NCI-H146 treated with DMSO at 0.1 percent for 48 hours (cell line): ENCODE measurements at regions not wholly inside any gene's neighbourhood (a gene's known extent, or its start where the extent isn't known, plus 50 kb on each side); places are given as distances from the start of the nearest gene placed in this dataset.
"Not testable (repeated sequence)": the region's sequence is repeated elsewhere in the genome, so short reads cannot be mapped to it uniquely, and the experiment has no call there.

Source experiments
- DNase-seq: peaks from one replicate; lab custom pipeline; 2025; ENCODE audit not compliant: unreplicated experiment; lab: John Stamatoyannopoulos, UW

DNA sequence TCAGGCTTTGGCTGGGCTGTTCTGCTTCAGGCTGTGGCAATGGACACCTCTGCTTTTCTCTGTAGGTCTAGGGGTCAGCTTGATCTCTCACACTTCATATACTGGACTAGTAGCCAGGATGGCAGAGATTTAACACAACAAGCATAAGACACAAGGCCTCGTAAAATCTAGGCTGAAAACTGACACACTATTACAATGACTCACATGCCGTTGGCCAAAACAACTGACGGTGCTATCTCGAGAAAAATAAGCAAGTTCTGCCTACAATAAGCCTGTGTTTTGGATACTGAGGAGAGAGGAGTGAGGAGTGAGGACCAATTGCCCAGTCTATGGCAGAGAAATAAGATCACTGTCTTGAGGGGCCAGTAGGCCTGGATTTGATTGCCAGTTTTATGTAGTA lies 840.7 kb upstream of the ADAMTS5 start:
- no peak for DNase-seq

DNA sequence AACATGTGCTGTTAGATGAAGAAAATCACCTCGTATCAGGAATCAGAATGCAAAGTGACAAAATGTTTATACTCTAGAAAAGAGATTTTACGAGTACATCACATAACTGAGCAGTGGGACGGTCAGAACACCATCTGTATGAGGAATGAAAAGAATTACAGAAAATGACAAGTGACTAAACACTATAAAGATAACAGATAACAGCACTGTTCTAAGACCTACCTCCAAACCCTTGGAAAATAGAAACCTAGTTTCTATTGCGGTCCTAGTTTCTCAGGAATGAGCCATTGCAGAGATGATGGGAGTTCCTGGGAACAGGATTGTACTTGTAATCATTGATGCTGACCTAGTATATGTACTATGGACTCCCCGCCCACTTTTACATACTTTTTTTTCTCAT lies 839.4 kb upstream of the ADAMTS5 start:
- DNase-seq, result no peak

DNA sequence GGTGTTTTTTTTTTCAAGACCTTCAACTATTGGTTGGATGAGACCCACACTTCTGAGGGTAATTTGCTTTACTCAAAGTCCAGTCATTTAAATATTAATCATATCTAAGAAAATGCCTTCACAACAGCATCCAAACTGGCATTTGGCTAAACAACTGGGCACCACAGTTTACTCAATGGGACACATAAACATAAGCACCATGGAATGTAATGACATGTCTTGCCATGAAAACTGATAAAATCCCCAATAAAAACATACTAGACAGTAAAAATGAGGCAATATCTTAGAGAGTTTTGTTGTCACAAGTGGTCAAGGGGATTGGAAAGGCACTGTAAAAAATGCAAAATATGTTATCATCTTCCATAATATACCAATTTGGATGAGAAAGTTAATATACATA lies 838.8 kb upstream of the ADAMTS5 start:
- DNase-seq, result no peak

DNA sequence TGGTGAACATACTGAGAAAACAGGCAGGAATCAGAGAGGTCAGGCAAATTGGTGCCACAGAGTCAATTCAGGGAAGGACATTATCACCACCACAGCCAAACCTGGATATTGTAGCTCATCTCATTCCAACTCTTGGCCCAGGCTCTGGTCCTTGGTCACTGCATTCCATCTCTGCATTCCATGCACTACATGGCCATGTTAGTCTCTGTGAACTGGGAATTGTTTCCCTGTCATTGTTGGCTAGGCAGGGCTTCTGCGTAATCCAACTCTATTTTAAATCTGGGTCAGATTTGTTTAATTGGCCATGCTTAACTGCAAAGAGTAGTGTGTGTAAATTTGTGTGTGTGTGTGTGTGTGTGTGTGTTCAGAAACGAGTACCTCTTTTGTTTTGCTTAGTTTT lies 837.6 kb upstream of the ADAMTS5 start:
- no peak for DNase-seq

DNA sequence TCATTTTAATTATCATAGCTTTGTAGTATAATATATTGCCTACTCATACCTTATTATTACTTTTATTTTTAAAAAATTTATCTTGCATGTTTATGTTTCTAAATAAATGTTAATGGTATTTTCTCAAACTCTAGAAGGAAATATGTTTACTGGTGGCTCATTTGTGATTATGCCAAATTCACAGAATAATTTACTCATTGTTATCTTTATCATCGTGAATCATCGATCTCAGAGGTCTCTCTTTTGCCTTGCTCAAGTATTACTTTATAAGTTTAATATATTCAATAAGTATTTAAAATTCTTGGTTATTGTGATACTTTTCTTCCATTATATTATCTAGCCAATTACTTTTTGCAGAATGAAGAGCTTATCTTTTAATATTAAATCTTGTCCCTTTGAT lies 836.7 kb upstream of the ADAMTS5 start:
- DNase-seq, result no peak

DNA sequence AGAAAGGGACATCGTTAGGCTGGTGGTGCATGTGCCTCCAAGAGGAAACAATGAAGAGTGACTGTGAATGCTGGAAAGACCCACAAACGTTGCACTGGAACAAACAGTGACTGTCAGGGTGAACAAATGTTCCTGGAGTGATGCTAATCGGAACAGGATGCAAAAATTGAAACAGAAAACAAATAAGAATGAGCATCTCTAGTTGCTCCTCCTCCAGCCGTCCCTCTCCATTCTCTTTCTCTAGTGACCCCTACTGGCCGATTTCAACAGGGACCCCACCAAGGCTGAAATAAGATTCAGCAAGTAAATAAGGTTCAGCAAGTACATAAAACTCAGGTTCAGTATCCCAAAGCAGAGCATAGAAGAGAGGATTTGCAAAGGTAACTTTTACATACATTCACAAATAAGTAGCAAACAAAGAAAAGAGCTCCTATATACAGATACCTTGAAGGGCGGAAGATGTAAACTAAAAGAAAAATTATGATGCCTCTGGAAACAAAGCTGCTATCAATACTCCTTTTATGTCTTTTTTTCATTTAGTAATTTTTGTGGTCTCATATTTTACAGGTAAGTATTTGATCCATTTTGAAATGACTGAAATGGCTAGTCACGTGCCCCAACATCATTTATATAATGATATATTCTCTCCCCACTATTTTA lies 836.1 kb upstream of the ADAMTS5 start:
- DNase-seq, result no peak

DNA sequence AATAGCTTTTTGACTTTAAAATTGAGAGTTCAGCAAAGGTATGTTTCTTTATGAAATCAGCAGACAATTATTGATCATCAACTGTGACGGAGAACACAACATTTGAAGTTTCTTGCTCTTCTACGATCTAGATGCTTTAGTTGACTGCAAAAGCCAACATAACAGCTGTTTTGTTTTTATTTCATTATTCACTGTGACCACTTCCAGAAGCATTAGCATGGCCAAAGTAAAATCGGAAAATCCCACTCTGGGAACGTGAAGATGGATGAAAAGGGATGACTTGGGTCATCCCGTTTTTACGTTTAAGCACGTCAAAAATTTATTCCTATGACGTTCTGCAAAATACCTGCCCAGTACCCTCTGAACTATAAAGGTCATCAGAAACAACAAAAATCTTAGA lies 833.0 kb upstream of the ADAMTS5 start:
- DNase-seq, result no peak

DNA sequence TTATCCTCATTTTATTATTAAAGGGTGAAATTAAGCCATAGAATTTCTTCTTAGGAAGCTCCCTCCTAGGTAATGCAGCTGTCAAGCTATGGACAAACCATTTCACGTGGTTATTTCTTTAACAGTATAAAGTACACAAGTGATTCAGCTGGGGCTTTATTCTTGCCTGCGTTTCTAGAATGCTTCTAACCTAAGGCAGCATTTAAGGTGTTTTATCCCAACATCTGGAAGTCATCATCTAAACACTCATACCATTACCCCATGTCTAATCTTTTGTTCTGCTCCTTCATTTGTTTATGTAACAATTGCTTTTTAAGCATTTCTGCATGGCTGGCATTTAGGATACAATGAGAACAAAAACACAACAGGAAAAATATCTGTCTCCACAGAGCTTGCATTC lies 829.2 kb upstream of the ADAMTS5 start:
- no peak for DNase-seq

DNA sequence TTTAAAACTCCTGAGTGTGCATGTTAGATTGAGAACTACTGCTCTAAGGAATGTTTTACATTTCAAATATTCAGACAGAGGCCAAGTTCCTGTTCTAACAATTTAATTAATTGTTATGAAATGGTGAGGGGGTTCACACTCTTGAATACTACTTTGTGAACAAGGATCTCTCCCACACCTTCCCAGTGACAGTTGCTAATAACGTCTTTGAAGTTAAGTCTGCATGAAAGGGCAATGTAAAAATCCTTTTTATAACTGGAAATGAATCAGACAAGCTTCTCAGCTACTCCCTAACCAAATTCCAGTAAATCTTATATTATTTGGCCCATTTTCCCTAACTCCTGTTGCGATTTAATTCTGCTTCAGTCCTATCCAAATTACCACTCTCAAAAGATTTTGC lies 828.5 kb upstream of the ADAMTS5 start:
- no peak for DNase-seq

DNA sequence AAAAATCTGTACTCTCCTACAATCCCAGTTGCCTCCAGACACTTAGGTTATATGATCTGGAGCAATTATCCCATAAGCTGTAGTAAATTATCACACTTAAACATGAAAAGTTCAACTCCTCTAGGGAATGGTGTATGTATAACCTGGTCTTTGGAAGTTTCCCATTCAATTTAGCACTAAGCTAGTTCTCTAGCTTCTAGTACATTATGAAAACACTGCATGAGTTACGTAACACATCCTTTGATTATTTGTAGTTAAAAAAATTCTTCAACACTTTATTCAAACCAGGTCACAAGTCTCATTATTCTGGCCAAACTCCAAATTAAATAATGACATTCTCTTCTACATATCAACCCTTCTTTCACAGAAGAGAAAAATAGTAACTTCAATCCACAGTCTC lies 827.0 kb upstream of the ADAMTS5 start:
- DNase-seq, result no peak

DNA sequence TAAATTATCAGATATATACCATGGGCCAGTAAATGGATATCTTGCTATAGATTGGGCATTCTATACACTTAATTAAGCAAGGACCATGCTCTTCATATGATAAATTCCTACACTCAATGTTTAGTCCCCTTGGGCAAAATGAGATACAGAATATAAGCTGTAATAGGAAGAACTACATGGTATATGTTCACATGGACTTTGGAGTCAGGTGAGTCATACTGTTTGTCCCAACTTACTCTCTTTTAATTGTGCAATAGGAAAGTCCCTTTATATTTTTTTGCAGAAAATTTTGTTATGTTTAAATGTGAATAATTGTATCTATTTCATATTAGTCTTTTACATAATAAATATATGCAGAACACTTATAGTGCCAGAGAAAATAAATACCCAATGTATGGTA lies 820.2 kb upstream of the ADAMTS5 start:
- DNase-seq, result no peak

DNA sequence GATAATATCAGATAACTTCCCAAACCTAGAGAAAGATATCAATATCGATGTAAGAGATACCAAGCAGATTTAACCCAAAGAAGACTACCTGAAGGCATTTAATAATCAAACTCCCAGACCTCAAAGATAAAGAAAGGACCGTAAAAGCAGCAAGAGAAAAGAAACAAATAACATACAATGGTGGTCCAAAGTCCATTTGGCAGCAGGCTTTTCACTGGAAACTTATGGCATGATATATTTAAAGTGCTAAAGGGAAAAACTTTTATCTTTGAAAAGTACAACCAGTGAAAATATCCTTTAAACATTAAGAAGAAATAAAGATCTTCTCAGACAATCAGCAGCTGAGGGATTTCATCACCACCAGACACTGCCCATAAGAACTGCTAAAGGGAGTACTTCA lies 812.7 kb upstream of the ADAMTS5 start:
- DNase-seq, result no peak

DNA sequence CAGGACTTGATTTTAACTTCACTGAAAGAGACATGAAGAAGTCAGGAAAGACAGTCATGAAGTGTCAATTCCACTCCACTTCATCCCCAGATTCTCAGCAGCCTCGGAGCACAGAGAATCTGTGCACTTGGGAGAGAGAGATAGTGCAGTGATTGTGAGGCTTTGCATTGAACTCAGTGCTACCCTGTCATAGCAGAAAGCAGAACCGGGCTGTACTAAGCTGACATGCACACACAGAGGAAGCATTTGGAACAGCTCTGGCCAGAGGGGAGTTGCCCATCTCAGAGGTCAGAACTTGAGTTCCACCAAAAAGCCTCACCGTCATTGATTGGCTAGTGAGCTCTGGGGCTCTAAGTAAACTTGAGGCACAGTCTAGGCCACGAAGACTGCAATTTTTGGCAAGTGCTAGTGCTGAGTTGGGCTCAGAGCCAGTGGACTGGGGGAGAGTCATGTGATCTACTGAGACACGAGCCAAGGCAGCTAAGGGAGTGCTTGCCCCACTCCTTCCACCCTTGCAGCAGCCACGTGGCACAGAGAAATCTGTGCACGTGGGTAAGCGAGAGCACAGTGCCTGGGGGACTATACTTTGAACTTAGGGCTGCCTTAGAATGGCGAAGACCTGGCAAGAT lies 810.2 kb upstream of the ADAMTS5 start:
- no peak for DNase-seq

DNA sequence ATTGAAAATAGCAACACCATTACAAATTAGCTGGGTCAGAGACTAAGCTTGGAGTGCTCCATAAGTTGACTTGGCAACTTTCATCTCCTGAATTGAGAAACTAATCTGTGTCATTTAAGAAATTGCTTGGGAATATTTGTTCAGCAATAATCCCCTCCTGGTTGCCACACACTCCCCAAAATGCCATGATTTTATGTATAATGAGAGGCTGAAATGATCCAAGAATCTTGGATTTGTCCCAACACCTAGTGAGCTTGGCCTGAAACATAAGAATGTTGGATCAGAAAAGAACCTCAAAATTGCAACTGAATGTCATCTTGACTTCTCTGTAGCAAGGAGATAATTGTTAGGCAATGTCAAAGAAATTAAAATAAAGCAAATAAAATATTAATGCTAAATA lies 805.9 kb upstream of the ADAMTS5 start:
- DNase-seq, result no peak

DNA sequence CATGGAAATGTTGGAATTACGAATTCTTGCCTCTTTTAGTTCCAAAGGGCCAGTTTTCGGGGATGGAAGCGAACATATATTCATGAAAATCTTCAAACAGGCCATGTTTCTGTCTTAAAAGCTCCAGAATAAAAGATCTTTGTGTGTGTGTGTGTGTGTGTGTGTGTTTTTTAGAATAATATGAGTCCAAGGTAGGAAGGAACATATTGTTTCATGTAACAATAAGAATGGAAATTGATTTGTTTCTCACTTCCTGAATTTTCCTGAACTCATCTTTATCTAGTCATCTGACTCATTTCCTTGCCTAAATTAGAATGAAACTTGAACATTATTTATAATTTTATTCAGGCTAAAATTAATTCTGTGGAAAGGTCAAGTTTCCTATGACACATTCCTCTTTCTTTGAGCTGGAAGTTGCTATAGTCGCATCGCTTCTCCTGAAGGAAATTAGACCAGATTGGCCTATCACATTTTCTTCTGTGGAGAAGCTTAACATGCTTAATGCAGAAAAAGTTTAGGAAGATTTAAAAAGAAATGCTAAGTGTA lies 805.1 kb upstream of the ADAMTS5 start:
- no peak for DNase-seq

DNA sequence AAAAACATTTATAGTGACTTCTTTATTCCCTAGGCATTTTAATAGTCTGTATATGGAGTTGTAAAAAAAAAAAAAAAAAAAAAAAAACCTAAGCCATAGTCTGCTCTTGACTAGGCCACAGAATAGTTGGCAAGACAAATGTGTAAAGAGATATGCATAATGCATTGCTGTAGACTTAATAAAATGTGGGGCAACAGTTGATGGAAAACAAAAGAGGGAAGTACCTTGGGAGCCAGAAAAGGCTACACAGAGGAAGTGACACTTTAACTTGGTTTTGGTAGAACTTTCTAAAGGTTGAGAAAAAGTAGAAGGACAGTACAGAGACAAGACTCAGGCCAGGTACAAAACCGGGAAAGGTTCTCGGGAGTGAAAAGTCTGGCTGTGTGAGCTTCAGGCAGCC lies 802.9 kb upstream of the ADAMTS5 start:
- DNase-seq, result no peak

DNA sequence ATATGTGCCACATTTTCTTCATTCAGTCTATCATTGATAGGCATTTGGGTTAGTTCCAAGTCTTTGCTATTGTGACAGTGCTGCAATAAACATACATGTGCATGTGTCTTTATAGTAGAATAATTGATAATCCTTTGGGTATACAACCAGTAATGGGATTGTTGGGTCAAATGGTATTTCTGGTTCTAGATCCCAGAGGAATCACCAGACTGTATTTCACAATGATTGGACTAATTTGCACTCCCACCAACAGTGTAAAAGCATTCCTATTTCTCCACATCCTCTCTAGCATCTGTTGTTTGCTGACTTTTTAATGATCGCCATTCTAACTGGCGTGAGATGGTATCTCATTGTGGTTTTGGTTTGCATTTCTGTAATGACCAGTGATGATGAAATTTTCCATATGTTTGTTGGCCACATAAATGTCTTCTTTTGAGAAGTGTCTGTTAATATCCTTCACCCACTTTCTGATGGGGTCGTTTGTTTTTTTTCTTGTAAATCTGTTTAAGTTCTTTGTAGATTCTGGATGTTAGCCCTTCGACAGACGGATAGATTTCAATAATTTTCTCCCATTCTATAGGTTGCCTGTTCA lies 801.3 kb upstream of the ADAMTS5 start:
- DNase-seq, result not testable (repeated sequence)

DNA sequence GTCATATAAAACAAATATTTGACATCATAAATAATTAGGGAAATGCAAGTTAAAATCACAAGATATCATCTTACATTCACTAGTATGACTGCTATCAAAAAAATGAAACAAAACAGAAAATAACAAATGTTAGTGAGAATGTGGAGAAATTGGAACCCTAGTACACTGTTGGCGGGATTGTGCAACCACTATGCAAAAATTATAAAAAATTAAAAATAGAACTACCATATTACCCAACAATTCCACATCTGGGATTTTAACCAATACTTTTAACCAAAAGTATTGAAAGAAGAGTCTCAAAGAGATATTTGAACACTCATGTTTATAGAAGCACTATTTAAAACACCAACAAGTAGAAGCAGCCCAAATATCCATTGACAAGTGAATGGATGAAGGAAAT lies 797.2 kb upstream of the ADAMTS5 start:
- DNase-seq, result no peak

DNA sequence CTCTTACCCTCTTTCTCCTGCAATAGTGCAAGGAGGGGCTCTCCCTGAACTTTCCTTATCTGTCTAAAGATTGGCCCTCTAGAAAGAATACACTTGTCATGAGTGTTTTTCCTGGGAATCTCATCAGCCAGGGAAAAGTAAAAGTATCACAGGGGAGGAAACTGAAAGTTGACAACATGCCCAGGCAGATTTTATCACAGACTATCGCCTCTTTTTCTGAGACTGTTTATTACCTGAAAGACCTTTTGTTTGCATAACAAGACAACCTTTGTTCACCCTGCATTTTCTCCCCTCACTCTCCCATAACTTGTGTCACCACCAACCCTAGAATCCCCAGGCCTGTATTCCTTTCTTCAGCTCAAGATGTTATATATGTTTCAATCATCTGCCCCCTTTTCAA lies 794.7 kb upstream of the ADAMTS5 start:
- no peak for DNase-seq

DNA sequence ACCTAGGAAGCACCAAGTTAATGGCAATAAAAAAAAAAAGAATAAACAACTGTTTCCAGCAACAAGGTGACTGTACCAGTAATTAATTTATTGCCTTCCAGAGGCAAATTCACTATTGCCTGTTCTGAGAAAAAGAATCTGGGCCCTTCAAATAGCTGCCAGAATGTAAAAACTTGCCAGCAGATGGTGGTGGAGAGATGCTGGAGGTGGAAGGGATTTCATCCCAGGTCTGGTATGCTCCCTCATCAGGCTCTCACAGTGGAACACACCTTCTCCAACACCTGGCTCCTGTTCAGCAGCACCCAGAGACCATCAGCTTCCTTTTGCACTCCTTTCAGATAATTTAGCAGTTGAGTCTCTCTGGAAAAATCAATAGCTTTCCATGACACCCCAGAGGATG lies 792.9 kb upstream of the ADAMTS5 start:
- DNase-seq, result no peak

DNA sequence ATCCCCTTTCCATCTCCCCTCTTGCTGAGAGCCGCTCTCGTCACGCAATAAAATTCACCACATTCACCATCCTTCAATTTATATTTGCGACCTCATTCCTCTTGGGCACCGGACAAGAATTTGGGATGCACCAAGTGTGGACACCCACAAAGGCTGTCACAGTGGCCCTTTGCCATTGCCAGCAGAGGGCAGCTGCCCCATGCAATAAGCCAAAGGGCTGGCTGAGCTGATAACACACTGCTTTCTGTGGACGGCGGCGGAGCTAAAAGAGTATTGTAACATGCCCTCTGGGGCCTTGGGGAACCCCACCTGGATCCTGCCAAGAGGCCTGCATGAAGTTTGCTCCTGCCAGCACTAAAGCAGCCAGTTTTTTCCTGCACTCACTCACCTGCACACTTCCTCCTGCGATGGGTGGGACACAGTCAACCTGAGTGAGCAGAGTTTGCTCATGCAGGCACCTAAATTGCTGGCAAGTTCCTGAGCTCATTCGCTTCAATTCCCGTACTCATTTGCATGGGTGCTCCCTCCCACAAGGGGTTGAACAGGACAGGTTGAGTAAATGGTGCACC lies 792.3 kb upstream of the ADAMTS5 start:
- DNase-seq, result no peak

DNA sequence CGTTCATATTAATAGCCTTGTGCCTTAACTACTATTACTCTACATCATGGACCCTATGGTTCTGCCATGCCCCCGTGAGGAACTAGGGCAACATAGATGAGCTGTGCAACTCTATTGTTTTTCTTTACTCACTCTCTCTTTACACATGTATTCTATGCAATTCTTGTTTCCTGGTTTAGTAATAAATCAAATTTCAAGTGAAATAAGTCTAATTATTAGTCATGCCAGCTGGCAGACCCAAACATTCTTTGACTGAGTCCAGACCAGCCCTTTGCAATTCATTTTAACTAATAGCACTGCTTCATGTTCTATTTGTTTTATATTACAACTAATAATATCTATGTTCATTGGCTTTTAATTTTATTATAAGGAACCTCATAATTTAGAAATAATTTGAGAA lies 789.3 kb upstream of the ADAMTS5 start:
- DNase-seq, result no peak
